ENCODE measurements at regions not wholly inside any gene's neighbourhood (a gene's known extent, or its start where the extent isn't known, plus 50 kb on each side); places are given as distances from the start of the nearest gene placed in this dataset.

DNA sequence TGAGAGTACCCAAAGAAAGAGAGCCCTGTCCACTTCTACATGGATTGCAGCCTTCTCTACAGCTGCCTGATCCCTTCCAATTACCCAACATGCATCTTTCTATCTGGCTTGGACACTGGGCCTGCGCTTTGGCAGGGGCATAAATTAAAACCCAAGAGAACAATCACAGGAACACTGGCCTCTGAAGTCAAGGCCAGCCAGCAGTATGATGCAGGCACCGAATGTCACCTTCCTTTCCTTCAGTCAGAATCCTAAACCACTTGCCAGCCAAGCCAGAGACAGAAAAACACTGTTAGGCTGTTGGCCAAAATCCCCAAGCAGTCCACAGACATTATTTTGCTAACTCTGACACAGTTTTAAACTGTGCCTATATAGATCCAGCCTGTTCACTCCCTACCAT, 113.7 kb downstream of the DUSP6 start:
- no peak overlapping the region for H3K4me3 ChIP-seq (ENCODE audit: low read depth in 1 of 2, low read length in 2 of 2)
- H3K27me3 ChIP-seq (ENCODE audit: low read depth, low read length): no peaks in the 10 kb centered on the region
- no peak overlapping the region for H3K27ac ChIP-seq (ENCODE audit: low read length)
- H3K9me3 ChIP-seq (ENCODE audit: control insufficient read depth in 1 of 2, low read length in 2 of 2): no peaks in the 10 kb centered on the region
- no peaks in the 10 kb centered on the region for H3K36me3 ChIP-seq (ENCODE audit: control insufficient read depth in 1 of 2, insufficient read depth in 2 of 2, low read length in 2 of 2)
- H3K4me1 ChIP-seq (ENCODE audit: control insufficient read depth in 1 of 2, insufficient read depth in 2 of 2, low read length in 2 of 2): no peaks in the 10 kb centered on the region

DNA sequence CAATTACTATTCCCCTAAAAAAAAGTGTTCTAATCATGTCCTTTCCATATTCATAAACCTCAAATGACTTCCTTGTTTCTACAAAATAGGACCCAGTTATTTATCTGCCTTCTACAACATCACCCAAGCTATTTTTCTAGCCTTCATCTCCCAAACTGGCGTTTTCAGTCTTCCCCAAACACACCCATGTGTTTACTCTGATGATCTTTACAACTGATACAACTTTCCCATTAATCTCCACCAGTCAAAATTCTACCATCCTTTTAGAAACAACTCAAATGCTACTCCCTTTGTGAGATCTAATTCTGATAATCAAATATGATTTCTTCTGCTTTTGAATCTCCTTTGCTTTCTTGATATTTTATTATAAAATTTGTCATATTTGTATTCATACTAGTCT, 114.5 kb downstream of the DUSP6 start:
- Histone ChIP-seq H3K4me3 (ENCODE audit: low read depth in 1 of 2, low read length in 2 of 2) (no peak overlapping the region), H3K9me3 (ENCODE audit: control insufficient read depth in 1 of 2, low read length in 2 of 2) (no peaks in the 10 kb centered on the region), H3K36me3 (ENCODE audit: control insufficient read depth in 1 of 2, insufficient read depth in 2 of 2, low read length in 2 of 2) (no peaks in the 10 kb centered on the region), H3K4me1 (ENCODE audit: control insufficient read depth in 1 of 2, insufficient read depth in 2 of 2, low read length in 2 of 2) (no peaks in the 10 kb centered on the region), H3K27me3 (ENCODE audit: low read depth, low read length) (no peaks in the 10 kb centered on the region), H3K27ac (ENCODE audit: low read length) (no peak overlapping the region)

DNA sequence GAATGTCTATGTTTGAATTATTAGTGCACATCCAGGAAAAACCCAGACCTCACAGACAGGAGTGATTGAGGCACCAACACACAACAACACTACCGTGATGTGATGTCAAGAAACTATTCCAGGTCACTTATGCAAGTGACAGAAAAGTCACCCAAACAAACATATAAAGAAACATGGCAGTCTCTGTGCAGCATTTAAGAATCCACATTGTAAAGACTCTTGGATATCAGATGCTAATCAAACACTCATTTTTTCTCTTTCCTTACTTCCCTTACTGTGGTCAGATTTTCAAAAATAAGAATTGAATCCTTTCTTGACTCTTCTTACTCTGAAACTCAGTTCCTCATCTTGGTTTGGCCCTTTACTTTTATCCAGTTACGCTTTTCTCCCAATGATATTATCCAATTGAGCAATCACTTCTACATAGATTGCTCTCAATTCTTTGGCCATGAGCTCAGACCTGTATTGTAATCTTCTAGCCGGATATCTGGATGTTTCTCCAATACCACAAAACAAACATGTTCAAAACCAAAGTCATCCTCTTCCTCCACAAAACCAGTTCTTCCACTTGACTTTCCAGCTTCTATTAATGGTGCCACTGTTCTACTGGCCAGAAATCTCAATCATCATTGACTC, 115.4 kb downstream of the DUSP6 start:
- Histone ChIP-seq H3K4me1 (ENCODE audit: control insufficient read depth in 1 of 2, insufficient read depth in 2 of 2, low read length in 2 of 2) (no peaks in the 10 kb centered on the region), H3K36me3 (ENCODE audit: control insufficient read depth in 1 of 2, insufficient read depth in 2 of 2, low read length in 2 of 2) (no peaks in the 10 kb centered on the region), H3K27ac (ENCODE audit: low read length) (no peak overlapping the region), H3K9me3 (ENCODE audit: control insufficient read depth in 1 of 2, low read length in 2 of 2) (no peaks in the 10 kb centered on the region), H3K27me3 (ENCODE audit: low read depth, low read length) (no peaks in the 10 kb centered on the region), H3K4me3 (ENCODE audit: low read depth in 1 of 2, low read length in 2 of 2) (no peak overlapping the region)

DNA sequence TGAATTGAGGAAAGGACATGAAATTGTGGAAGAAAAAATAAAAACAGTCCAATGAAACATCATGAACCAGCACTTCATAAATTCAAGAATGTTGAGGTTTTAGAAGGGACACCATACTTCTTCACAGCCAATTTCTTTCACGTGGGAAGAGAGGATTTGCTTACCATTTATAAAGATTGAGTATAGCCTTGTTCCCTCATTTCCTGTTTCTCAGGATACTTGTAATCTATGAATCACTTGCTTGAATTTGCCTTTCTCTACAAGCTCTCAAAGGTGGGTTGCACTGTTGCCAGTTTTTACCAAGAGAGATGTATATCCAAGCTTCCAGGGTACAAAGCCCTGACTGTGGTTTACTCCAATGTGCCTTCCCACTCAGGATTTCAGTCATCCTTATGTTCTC, 116.1 kb downstream of the DUSP6 start:
- Histone ChIP-seq H3K27ac (ENCODE audit: low read length) (no peak overlapping the region), H3K9me3 (ENCODE audit: control insufficient read depth in 1 of 2, low read length in 2 of 2) (no peaks in the 10 kb centered on the region)

DNA sequence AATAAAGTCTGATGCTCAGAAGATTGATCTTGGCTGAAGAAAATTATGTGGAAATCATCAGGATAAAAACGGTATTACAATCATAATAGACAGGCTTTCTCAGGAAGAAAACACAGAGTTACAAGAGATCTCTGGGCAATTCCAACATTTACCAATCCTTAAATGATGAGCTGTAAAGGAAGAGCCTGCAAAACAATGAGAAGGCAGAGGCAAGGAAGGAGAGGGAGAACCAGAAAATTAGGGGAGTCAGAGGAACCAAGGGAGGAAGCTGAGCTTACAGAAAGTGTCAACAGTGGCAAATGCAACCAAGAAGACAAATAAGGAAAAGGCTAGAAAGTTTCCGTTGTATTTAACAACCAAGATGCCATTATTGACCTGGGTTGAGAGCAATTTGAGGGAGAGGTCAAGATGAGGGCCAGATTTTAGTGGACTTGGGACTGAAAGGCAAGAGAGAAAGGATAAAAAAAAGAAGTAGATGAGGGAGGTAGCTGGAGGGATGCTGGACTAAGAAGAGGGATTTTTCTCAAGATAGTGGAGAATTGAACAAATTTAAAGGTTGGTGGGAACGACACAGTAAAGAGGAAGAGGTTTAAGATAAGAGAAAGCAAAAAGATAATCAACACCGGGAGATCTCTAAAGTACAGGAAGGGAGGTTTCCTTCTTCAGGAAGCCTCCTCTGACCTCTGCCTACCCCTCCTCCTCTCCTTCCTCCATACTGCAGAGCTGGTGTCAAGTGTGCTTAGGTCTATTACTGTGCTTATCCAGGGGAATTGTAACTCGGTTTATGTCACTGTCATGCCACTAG, 116.9 kb downstream of the DUSP6 start:
- H3K9me3 ChIP-seq (ENCODE audit: control insufficient read depth in 1 of 2, low read length in 2 of 2): no peaks in the 10 kb centered on the region
- H3K4me3 ChIP-seq (ENCODE audit: low read depth in 1 of 2, low read length in 2 of 2): no peak overlapping the region
- H3K27me3 ChIP-seq (ENCODE audit: low read depth, low read length): no peaks in the 10 kb centered on the region
- no peaks in the 10 kb centered on the region for H3K36me3 ChIP-seq (ENCODE audit: control insufficient read depth in 1 of 2, insufficient read depth in 2 of 2, low read length in 2 of 2)
- H3K4me1 ChIP-seq (ENCODE audit: control insufficient read depth in 1 of 2, insufficient read depth in 2 of 2, low read length in 2 of 2): no peaks in the 10 kb centered on the region
- no peak overlapping the region for H3K27ac ChIP-seq (ENCODE audit: low read length)

More for the DNA sequence above, 116.1 kb downstream of the DUSP6 start:
- Histone ChIP-seq H3K4me3 (ENCODE audit: low read depth in 1 of 2, low read length in 2 of 2) (no peak overlapping the region), H3K4me1 (ENCODE audit: control insufficient read depth in 1 of 2, insufficient read depth in 2 of 2, low read length in 2 of 2) (no peaks in the 10 kb centered on the region), H3K27me3 (ENCODE audit: low read depth, low read length) (no peaks in the 10 kb centered on the region), H3K36me3 (ENCODE audit: control insufficient read depth in 1 of 2, insufficient read depth in 2 of 2, low read length in 2 of 2) (no peaks in the 10 kb centered on the region)

DNA sequence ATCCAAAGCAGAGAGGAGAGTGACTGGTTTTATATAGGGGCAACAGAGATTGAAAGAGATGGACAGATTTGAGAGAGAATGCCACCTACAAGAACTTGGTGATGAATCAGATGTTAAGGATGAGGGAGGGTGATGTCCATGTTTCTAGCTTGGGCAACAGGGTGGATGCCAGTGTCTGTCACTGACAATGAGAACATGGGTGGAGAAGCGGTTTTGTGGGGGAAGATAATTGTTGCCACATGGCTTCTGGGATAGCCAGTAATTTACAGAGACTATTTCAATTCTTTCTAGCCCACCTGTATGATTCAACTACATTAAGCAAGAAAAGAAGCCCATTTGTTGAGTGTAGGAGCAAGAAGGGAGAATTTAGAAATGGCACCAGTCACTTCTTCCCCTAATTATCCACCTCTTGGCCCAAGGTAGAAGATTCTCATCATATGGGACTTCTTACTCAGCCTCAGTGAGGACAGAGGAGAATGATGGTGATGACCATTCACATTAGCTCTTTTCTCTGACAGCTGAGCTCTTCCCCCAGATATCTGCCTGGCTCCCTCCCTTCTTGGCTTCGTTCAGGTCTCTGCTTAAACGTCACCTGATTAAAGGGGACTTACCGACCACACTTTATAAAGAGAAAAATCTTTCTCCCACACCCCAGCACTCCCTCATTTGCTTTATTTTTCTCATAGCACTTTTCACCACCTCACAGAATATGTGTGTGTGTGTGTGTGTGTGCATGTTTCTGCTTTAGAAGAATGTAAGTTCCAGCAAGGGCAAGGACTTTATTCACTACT, 117.8 kb downstream of the DUSP6 start:
- Histone ChIP-seq H3K36me3 (ENCODE audit: control insufficient read depth in 1 of 2, insufficient read depth in 2 of 2, low read length in 2 of 2) (no peaks in the 10 kb centered on the region), H3K4me3 (ENCODE audit: low read depth in 1 of 2, low read length in 2 of 2) (no peak overlapping the region), H3K4me1 (ENCODE audit: control insufficient read depth in 1 of 2, insufficient read depth in 2 of 2, low read length in 2 of 2) (no peaks in the 10 kb centered on the region), H3K27me3 (ENCODE audit: low read depth, low read length) (no peaks in the 10 kb centered on the region), H3K9me3 (ENCODE audit: control insufficient read depth in 1 of 2, low read length in 2 of 2) (no peaks in the 10 kb centered on the region), H3K27ac (ENCODE audit: low read length) (no peak overlapping the region)

DNA sequence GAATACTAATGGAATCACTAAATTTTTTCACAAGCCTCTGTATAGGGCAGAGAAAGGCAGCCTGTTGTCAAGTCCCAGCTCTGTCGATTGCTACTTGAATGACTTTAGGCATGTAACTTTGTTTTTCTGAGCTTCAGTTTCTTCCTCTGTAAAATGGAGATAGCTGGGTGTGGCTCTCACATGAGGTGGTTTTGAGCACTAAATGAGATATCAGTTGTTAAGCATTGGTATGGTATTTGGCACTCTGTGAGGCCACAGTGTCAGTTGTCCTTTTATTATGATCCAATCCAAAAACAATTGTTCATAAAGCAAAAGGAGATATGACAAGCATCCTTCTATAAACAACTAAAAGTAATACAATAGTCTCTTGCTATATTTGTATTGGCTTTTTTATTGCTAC, 120.6 kb downstream of the DUSP6 start:
- no peaks in the 10 kb centered on the region for H3K4me1 ChIP-seq (ENCODE audit: control insufficient read depth in 1 of 2, insufficient read depth in 2 of 2, low read length in 2 of 2)
- H3K9me3 ChIP-seq (ENCODE audit: control insufficient read depth in 1 of 2, low read length in 2 of 2): no peaks in the 10 kb centered on the region
- no peaks in the 10 kb centered on the region for H3K27me3 ChIP-seq (ENCODE audit: low read depth, low read length)
- no peak overlapping the region for H3K27ac ChIP-seq (ENCODE audit: low read length)
- H3K4me3 ChIP-seq (ENCODE audit: low read depth in 1 of 2, low read length in 2 of 2): no peak overlapping the region
- H3K36me3 ChIP-seq (ENCODE audit: control insufficient read depth in 1 of 2, insufficient read depth in 2 of 2, low read length in 2 of 2): no peaks in the 10 kb centered on the region

DNA sequence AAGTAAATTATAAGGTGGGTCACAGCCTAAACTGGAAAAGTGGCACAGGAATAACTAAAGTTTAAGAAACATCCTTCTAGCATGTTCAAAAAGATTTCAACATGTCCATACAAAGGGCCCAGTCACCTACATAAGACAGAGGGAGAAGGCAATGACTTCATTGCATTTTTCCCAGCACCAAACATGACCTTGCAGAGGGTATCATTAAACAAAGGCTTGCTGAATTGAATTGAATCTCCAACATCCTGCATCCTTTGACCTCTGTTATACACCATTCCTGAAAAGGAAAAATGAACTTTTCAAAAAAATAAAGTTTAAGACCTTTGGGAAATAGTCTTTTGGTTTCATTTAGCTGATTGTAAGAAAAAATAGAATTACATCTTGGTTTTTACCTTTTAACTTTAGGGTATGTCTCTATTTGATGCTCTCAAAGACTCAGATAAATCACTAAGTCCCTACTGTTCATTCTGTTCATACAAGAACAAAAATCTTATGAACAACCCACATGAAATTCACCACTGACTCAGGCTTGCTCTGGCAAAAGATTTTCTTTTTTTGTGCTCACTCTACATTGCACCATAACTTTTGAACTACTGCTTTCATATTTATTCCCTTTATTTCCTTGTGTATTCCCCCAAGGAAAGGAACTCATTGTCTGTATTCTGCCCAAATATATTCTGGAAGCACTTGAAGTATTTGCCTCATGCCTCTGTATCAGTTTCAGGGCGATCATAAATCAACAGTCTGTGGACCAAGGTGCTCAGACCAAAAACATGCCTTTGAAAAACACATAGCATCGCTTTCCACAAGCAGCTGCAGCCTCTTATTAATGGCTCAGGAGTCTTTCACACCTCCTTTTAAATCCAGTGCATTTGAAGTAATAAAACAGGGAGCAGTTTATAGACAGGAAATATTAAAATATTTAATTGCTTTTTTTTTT, 121.7 kb downstream of the DUSP6 start:
- H3K27ac ChIP-seq (ENCODE audit: low read length): no peak overlapping the region
- H3K27me3 ChIP-seq (ENCODE audit: low read depth, low read length): no peaks in the 10 kb centered on the region
- H3K4me1 ChIP-seq (ENCODE audit: control insufficient read depth in 1 of 2, insufficient read depth in 2 of 2, low read length in 2 of 2): peaks cover 0 to 3% of the 10 kb centered on the region in 2 donors
- no peaks in the 10 kb centered on the region for H3K36me3 ChIP-seq (ENCODE audit: control insufficient read depth in 1 of 2, insufficient read depth in 2 of 2, low read length in 2 of 2)
- H3K9me3 ChIP-seq (ENCODE audit: control insufficient read depth in 1 of 2, low read length in 2 of 2): no peaks in the 10 kb centered on the region
- no peak overlapping the region for H3K4me3 ChIP-seq (ENCODE audit: low read depth in 1 of 2, low read length in 2 of 2)

DNA sequence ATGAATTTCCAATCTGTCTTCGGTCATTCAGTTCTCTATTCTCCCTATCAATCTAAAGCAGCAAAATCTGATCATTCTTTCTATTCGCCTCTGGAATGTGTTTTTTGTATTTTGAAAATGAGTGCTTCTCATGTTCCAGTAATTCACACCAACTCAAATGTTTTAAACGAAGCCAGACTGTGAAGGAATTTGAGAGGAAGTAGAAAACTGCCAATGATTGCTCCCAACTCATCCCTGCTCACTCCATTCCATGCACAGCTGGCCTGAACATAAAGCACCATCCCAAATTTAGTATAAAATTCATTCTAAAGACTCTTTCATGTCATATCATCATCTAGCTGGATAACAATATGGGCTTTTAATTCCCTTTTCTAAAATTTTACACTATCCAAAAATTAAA, 123.8 kb downstream of the DUSP6 start:
- Histone ChIP-seq H3K27me3 (ENCODE audit: low read depth, low read length) (no peaks in the 10 kb centered on the region), H3K4me1 (ENCODE audit: control insufficient read depth in 1 of 2, insufficient read depth in 2 of 2, low read length in 2 of 2) (peaks cover 0 to 8% of the 10 kb centered on the region in 2 donors), H3K27ac (ENCODE audit: low read length) (no peak overlapping the region), H3K4me3 (ENCODE audit: low read depth in 1 of 2, low read length in 2 of 2) (no peak overlapping the region), H3K36me3 (ENCODE audit: control insufficient read depth in 1 of 2, insufficient read depth in 2 of 2, low read length in 2 of 2) (no peaks in the 10 kb centered on the region), H3K9me3 (ENCODE audit: control insufficient read depth in 1 of 2, low read length in 2 of 2) (no peaks in the 10 kb centered on the region)

DNA sequence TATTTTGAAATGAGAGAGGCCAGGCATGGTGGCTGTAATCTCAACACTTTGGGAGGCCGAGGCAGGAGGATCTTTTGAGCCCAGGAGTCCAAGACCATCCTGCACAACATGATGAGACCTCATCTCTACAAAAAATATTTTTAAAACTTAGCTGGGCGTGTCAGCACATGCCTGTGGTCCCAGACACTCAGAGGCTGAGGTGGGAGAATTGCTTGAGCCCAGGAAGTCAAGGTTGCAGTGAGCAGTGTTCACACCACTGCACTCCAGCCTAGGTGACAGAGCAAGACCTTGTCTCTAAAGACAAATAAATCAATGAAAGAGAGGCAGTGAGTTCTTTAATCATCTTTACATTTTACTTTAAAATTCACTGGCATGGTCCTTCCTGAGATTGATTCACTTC, 124.5 kb downstream of the DUSP6 start:
- Histone ChIP-seq H3K4me1 (ENCODE audit: control insufficient read depth in 1 of 2, insufficient read depth in 2 of 2, low read length in 2 of 2) (peaks cover 0 to 8% of the 10 kb centered on the region in 2 donors), H3K4me3 (ENCODE audit: low read depth in 1 of 2, low read length in 2 of 2) (no peak overlapping the region), H3K27me3 (ENCODE audit: low read depth, low read length) (no peaks in the 10 kb centered on the region), H3K9me3 (ENCODE audit: control insufficient read depth in 1 of 2, low read length in 2 of 2) (no peaks in the 10 kb centered on the region), H3K36me3 (ENCODE audit: control insufficient read depth in 1 of 2, insufficient read depth in 2 of 2, low read length in 2 of 2) (no peaks in the 10 kb centered on the region), H3K27ac (ENCODE audit: low read length) (no peak overlapping the region)
